GM12878 (cell line): ENCODE measurements at regions not wholly inside any gene's neighbourhood (a gene's known extent, or its start where the extent isn't known, plus 50 kb on each side); places are given as distances from the start of the nearest gene placed in this dataset.

ENCODE experiments used
- E2F8 ChIP-seq: fragments of 450-650 bp; IDR thresholded peaks from 2 replicates; pipeline ENCODE4 v1.6.1; 2018; ENCODE audit warnings: mild to moderate bottlenecking, low read depth, moderate library complexity; ENCODE audit not compliant: partially characterized antibody
- ELK1 ChIP-seq: IDR thresholded peaks from 2 replicates; pipeline ENCODE4 v1.6.1; 2012; ENCODE audit warnings: low read depth, low read length, improper control_type of control experiment
- FOXK2 ChIP-seq: fragments of 450-650 bp; IDR thresholded peaks from 2 replicates; pipeline ENCODE4 v1.6.1; 2017; ENCODE audit warnings: mild to moderate bottlenecking, moderate library complexity
- HCFC1 ChIP-seq: fragments of 150-350 bp; IDR thresholded peaks from 2 replicates; pipeline ENCODE4 v1.6.1; 2014; ENCODE audit warnings: low read length
- LARP7 ChIP-seq: fragments of 450-650 bp; IDR thresholded peaks from 2 replicates; pipeline ENCODE4 v1.6.1; 2017; ENCODE audit warnings: mild to moderate bottlenecking
- MTA3 ChIP-seq: IDR thresholded peaks from 2 replicates; pipeline ENCODE4 v1.6.1; 2012; ENCODE audit warnings: low read length, inconsistent platforms, borderline replicate concordance
- POLR2AphosphoS5 ChIP-seq: IDR thresholded peaks from 2 replicates; pipeline ENCODE4 v1.6.1; 2011; ENCODE audit warnings: mild to moderate bottlenecking, low read length, inconsistent platforms
- RELA ChIP-seq: fragments of 450-650 bp; IDR thresholded peaks from 2 replicates; pipeline ENCODE4 v1.8.0; 2014; ENCODE audit warnings: borderline replicate concordance; ENCODE audit not compliant: partially characterized antibody
- ZBTB11 ChIP-seq: fragments of 450-650 bp; formaldehyde crosslinking; IDR thresholded peaks from 2 replicates; pipeline ENCODE4 v1.5.0; 2022; ENCODE audit warnings: mild to moderate bottlenecking, missing genetic modification characterization
- ZNF24 ChIP-seq: fragments of 450-650 bp; IDR thresholded peaks from 2 replicates; pipeline ENCODE4 v1.6.1; 2017; ENCODE audit warnings: antibody characterized with exemption, mild to moderate bottlenecking
- ZNF384 ChIP-seq: IDR thresholded peaks from 2 replicates; pipeline ENCODE4 v1.6.1; 2012; ENCODE audit warnings: low read depth, mild to moderate bottlenecking, low read length, improper control_type of control experiment, borderline replicate concordance
- TF ChIP-seq, protein P1 (sequence below): fragments of 450-650 bp; conservative IDR thresholded peaks from 2 replicates; pipeline ENCODE4 v1.6.1; 2017; ENCODE audit warnings: mild to moderate bottlenecking, moderate library complexity

DNA sequence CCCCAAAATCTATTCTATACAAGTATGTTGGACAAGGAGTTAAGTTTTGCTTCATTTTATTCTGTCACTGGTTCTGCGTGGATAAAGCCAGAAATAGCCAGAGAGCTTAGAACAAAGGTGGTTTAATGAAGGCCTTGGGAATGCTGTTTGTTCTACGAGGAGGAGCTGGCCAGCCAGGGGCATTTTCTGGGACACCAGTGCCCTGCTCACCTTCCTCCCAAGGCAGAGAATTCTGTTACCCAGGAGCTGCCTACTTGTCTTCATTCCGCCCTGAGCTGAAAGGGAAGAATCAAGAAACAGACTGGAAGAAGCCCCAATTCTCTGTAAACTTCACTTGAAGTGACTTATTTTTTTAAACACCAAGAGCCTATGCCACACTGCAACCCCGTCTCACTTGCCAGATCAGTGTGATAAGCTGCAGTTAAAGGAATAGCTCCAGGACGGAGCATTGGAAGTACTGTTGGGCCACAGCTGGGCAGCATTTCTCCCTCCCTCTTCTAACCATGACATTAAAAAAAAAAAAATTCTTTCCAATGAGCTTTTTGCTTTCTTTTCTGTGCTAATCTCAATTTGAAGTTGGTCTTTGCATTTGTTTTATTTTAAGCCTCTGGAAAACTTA is 149.8 kb upstream of the DYNLRB2 start (continued):
- TF ChIP-seq ZBTB11 (no peak), ELK1 (no peak), HCFC1 (no peak), LARP7 (no peak), RELA (no peak), FOXK2 (no peak), MTA3 (no peak), E2F8 (no peak), ZNF384 (no peak), POLR2AphosphoS5 (no peak), ZNF24 (no peak)
- TF ChIP-seq, protein P1, sequence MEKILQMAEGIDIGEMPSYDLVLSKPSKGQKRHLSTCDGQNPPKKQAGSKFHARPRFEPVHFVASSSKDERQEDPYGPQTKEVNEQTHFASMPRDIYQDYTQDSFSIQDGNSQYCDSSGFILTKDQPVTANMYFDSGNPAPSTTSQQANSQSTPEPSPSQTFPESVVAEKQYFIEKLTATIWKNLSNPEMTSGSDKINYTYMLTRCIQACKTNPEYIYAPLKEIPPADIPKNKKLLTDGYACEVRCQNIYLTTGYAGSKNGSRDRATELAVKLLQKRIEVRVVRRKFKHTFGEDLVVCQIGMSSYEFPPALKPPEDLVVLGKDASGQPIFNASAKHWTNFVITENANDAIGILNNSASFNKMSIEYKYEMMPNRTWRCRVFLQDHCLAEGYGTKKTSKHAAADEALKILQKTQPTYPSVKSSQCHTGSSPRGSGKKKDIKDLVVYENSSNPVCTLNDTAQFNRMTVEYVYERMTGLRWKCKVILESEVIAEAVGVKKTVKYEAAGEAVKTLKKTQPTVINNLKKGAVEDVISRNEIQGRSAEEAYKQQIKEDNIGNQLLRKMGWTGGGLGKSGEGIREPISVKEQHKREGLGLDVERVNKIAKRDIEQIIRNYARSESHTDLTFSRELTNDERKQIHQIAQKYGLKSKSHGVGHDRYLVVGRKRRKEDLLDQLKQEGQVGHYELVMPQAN, result no peak
